Prostate gland (tissue), 2 donors: ENCODE measurements at regions not wholly inside any gene's neighbourhood (a gene's known extent, or its start where the extent isn't known, plus 50 kb on each side); places are given as distances from the start of the nearest gene placed in this dataset.
"Not testable (repeated sequence)": the region's sequence is repeated elsewhere in the genome, so short reads cannot be mapped to it uniquely, and the experiment has no call there.

ENCODE experiments used
- POLR2A ChIP-seq: fragments of 450-650 bp; IDR thresholded peaks from one replicate; pipeline ENCODE4 v1.6.1; 2016; ENCODE audit warnings: antibody characterized with exemption, mild to moderate bottlenecking
- TF ChIP-seq, protein P1 (sequence below), 4 experiments: fragments of 200-600 bp in 2 of 4; fragments of 450-650 bp in 2 of 4; sonication (generic) in 2 of 4; IDR thresholded peaks; 1 replicate in 3 of 4; 2 replicates in 1 of 4; pipeline ENCODE4 v1.5.1; 2016 to 2019; ENCODE audit warnings: antibody characterized with exemption in 4 of 4, mild to moderate bottlenecking in 2 of 4, moderate library complexity in 2 of 4

DNA sequence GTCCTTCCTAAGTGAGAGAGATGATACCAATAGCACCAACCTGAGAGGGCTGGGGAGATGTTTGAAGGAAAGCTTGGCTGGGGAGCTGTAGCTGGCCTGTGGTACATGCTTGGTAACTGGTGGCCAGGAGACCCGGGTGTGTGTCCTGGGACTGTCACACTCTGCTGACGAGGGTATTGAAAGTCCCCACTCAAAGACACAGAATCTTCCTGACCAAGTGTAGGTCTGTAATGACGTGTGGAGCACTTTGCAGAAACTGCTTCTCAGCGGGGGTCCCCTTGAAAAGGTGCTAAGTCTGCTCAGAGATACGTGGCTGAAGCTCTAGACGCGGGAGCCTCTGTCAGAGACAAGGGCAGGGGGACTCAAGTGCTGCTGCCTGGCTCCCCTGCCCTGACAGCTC, 230.4 kb upstream of the PLGLB2 start:
- TF ChIP-seq, protein P1, sequence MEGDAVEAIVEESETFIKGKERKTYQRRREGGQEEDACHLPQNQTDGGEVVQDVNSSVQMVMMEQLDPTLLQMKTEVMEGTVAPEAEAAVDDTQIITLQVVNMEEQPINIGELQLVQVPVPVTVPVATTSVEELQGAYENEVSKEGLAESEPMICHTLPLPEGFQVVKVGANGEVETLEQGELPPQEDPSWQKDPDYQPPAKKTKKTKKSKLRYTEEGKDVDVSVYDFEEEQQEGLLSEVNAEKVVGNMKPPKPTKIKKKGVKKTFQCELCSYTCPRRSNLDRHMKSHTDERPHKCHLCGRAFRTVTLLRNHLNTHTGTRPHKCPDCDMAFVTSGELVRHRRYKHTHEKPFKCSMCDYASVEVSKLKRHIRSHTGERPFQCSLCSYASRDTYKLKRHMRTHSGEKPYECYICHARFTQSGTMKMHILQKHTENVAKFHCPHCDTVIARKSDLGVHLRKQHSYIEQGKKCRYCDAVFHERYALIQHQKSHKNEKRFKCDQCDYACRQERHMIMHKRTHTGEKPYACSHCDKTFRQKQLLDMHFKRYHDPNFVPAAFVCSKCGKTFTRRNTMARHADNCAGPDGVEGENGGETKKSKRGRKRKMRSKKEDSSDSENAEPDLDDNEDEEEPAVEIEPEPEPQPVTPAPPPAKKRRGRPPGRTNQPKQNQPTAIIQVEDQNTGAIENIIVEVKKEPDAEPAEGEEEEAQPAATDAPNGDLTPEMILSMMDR (IDR thresholded peaks at IDR 0.05): not testable (repeated sequence)
- not testable (repeated sequence) for TF ChIP-seq POLR2A
